HG03280 (cell line): ENCODE measurements at regions not wholly inside any gene's neighbourhood (a gene's known extent, or its start where the extent isn't known, plus 50 kb on each side); places are given as distances from the start of the nearest gene placed in this dataset.

ENCODE experiments used
- ATAC-seq: cut with Tn5 transposase; IDR thresholded peaks from one replicate; pipeline ENCODE4 v1.9.1; 2021; ENCODE audit warnings: mild to moderate bottlenecking, moderate library complexity; ENCODE audit not compliant: unreplicated experiment

GRCh38 chr17:77508047-77508715 lies 367.4 kb downstream of the SEC14L1 start:
- ATAC-seq = no peak

GRCh38 chr17:77509089-77509488 lies 368.3 kb downstream of the SEC14L1 start:
- ATAC-seq = no peak

- ATAC-seq = no peak
Measured at GRCh38 chr17:77509599-77509998, 368.8 kb downstream of the SEC14L1 start.

GRCh38 chr17:77510133-77510796 lies 369.5 kb downstream of the SEC14L1 start:
- no peak for ATAC-seq

- no peak for ATAC-seq
Measured at GRCh38 chr17:77511514-77512061, 370.8 kb downstream of the SEC14L1 start.

GRCh38 chr17:77512062-77512946 lies 371.5 kb downstream of the SEC14L1 start:
- ATAC-seq = no peak

- ATAC-seq = no peak
Measured at GRCh38 chr17:77513045-77513444, 372.3 kb downstream of the SEC14L1 start.

- ATAC-seq = no peak
Measured at GRCh38 chr17:77515227-77515626, 374.5 kb downstream of the SEC14L1 start.

GRCh38 chr17:77516902-77517301 lies 376.1 kb downstream of the SEC14L1 start:
- no peak for ATAC-seq

- no peak for ATAC-seq
Measured at GRCh38 chr17:77521076-77521475, 380.3 kb downstream of the SEC14L1 start.

GRCh38 chr17:77523540-77523939 lies 382.8 kb downstream of the SEC14L1 start:
- no peak for ATAC-seq

- no peak for ATAC-seq
Measured at GRCh38 chr17:77526259-77526711, 385.5 kb downstream of the SEC14L1 start.

GRCh38 chr17:77526728-77527350 lies 386.1 kb downstream of the SEC14L1 start:
- no peak for ATAC-seq

- ATAC-seq = no peak
Measured at GRCh38 chr17:77527409-77527808, 386.6 kb downstream of the SEC14L1 start.

- no peak for ATAC-seq
Measured at GRCh38 chr17:77527836-77528505, 387.2 kb downstream of the SEC14L1 start.

- ATAC-seq = no peak
Measured at GRCh38 chr17:77528516-77529327, 388.0 kb downstream of the SEC14L1 start.

GRCh38 chr17:77529328-77529650 lies 388.5 kb downstream of the SEC14L1 start:
- no peak for ATAC-seq

- no peak for ATAC-seq
Measured at GRCh38 chr17:77530591-77530990, 389.8 kb downstream of the SEC14L1 start.

- ATAC-seq = no peak
Measured at GRCh38 chr17:77531002-77531401, 390.2 kb downstream of the SEC14L1 start.

GRCh38 chr17:77531641-77532040 lies 390.9 kb downstream of the SEC14L1 start:
- ATAC-seq = no peak
